Brain microvascular endothelial cell (primary cell): ENCODE measurements at regions not wholly inside any gene's neighbourhood (a gene's known extent, or its start where the extent isn't known, plus 50 kb on each side); places are given as distances from the start of the nearest gene placed in this dataset.

ENCODE experiments used
- DNase-seq: peaks from one replicate; pipeline ENCODE4 v3.0.0-alpha.2; 2020
- H3K27ac ChIP-seq: fragments of 250-450 bp; sonication (Bioruptor Pico); 2 replicates; pipeline ENCODE4 v1.5.1; 2020; ENCODE audit warnings: mild to moderate bottlenecking, moderate library complexity
- H3K27me3 ChIP-seq: fragments of 250-450 bp; sonication (Bioruptor Pico); replicated peaks from 2 replicates; pipeline ENCODE4 v1.5.1; 2020; ENCODE audit warnings: mild to moderate bottlenecking
- H3K36me3 ChIP-seq: fragments of 250-450 bp; sonication (Bioruptor Pico); replicated peaks from 2 replicates; pipeline ENCODE4 v1.5.1; 2020; ENCODE audit warnings: mild to moderate bottlenecking
- H3K4me3 ChIP-seq: 2 replicates; pipeline ENCODE4 v1.5.1; 2011; ENCODE audit warnings: low read depth, mild to moderate bottlenecking, control low read depth, low read length, moderate library complexity
- in situ Hi-C: cut with HindIII; loops from 2 replicates; pipeline ENCODE4 v1.10.0; 2017; ENCODE audit warnings: low sequenced_read_pairs, low pct_ligation_motif_present
- TF ChIP-seq, protein P1 (sequence below): IDR thresholded peaks from 2 replicates; pipeline ENCODE4 v1.5.1; 2011; ENCODE audit warnings: low read depth, mild to moderate bottlenecking, moderate library complexity, low read length, control low read depth, inconsistent platforms; ENCODE audit errors: missing control alignments

DNA sequence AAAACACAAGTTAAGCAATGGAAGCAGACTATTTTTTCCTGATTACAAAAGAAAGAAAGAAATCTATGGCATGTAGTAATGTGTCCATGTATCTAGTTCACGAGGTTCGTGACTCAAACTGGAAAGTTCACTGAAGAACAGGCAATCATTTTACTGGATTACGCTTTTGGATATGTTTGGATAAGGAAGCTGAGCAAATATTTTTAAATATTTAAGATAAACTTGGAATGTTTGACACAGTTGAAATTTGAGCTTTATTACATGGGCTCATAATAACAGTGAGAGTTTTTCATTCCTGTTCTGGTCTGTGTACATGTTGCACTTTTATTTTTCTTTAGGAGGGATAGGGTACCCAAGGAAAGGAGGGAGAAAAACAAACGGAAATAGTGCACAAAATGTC is 244.2 kb upstream of the GK2 start:
- Histone ChIP-seq H3K27ac (peak overlapping the region; percentile 85), H3K4me3 (no peak overlapping the region), H3K36me3 (no peaks in the 10 kb centered on the region), H3K27me3 (no peaks in the 10 kb centered on the region)
- TF ChIP-seq, protein P1, sequence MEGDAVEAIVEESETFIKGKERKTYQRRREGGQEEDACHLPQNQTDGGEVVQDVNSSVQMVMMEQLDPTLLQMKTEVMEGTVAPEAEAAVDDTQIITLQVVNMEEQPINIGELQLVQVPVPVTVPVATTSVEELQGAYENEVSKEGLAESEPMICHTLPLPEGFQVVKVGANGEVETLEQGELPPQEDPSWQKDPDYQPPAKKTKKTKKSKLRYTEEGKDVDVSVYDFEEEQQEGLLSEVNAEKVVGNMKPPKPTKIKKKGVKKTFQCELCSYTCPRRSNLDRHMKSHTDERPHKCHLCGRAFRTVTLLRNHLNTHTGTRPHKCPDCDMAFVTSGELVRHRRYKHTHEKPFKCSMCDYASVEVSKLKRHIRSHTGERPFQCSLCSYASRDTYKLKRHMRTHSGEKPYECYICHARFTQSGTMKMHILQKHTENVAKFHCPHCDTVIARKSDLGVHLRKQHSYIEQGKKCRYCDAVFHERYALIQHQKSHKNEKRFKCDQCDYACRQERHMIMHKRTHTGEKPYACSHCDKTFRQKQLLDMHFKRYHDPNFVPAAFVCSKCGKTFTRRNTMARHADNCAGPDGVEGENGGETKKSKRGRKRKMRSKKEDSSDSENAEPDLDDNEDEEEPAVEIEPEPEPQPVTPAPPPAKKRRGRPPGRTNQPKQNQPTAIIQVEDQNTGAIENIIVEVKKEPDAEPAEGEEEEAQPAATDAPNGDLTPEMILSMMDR = no peak
- peak; percentile 83 for DNase-seq
- in situ Hi-C loops = no loop called here

DNA sequence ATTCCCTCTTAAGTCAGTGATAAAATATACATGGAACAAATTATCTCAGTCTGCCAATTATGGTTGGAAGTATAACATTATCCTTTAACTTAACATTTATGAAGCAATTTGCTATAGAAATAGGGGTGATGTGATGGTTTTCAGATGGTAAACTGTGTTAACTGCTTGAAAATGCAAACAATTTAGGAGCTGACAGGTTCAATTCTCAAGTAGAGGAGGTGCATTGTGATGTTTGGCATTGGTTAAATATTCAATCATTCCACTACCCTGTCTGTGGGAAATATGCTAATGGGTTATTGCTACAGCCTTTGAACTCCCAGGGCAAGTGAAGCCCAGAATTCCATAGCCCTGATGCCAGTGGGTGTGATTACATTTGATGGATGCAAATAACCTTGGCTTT is 243.4 kb upstream of the GK2 start:
- TF ChIP-seq, protein P1 = no peak
- peak; percentile 54 for DNase-seq
- H3K27me3 ChIP-seq = no peaks in the 10 kb centered on the region
- in situ Hi-C loops = no loop called here
- no peaks in the 10 kb centered on the region for H3K36me3 ChIP-seq
- peak overlapping the region; percentile 85 for H3K27ac ChIP-seq
- no peak overlapping the region for H3K4me3 ChIP-seq

DNA sequence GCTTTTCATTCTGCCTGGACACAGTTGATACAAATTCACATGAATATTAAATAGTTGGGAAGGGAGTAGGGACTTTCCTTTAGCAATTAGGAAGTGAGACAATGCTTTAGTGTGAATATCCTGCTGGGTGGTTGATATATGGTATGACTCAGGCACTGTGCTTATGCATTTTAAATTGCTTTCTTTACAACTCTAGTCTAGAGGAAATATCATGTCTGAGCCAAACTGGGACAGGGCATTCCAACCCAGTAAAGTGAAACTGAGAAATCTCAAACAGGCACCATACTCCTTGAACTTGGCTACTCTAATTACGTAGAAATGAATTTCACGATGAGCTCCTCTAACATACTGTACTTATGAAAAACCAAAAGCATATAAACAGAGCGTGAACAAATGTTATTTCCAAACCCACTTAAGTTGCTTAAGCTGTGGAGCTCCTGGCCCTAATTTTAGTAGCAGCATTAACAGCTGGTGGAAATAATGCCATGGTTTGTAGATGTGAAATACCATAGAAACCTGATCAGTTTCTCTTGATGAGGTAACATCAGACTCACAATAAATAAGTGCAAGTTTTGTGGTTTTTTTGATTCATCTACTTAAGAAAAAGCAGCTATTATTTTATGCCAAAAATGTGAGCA is 242.9 kb upstream of the GK2 start:
- Histone ChIP-seq H3K36me3 (no peaks in the 10 kb centered on the region), H3K27me3 (no peaks in the 10 kb centered on the region), H3K4me3 (no peak overlapping the region), H3K27ac (peak overlapping the region; percentile 85)
- in situ Hi-C loops = no loop called here
- TF ChIP-seq, protein P1 = no peak
- peak; percentile 61 for DNase-seq

DNA sequence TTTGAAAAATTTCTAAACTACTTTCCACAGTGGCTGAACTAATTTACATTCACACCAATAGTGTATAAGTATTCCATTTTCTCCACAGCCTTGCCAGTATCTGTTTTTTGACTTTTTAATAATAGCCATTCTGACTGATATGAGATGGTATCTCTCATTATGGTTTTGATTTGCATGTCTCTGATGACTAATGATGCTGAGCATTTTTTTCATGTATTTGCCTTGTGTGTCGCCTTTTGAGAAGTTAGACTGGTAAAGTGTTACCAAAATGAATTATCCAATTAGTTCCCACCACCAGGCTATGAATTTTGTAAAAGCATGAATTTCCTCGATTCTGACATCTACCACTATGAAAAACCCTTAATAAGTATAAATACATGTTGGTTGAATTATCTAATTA is 242.2 kb upstream of the GK2 start:
- in situ Hi-C loops = no loop called here
- Histone ChIP-seq H3K27me3 (no peaks in the 10 kb centered on the region), H3K36me3 (no peaks in the 10 kb centered on the region), H3K27ac (peak overlapping the region; percentile 85), H3K4me3 (no peak overlapping the region)
- no peak for DNase-seq
- TF ChIP-seq, protein P1 = no peak

DNA sequence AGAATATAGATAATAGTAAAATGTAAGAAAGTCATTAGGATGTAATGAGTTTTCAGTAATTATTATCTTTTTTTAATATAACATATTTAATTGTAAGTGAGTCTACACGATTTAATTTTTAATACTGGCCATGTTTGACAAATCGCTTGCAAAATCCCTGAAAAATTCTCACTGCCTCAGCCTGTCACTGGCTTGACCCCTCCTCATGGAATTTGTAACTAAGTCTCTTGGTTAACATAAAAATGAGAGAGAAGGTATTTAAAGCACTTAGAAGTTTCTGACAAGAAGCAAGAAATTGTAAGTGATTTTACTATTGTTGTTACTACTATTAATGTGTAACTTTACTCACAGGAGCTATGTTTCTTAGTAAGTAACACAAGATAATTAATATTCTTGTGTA is 237.9 kb upstream of the GK2 start:
- no peaks in the 10 kb centered on the region for H3K27me3 ChIP-seq
- no peak overlapping the region for H3K4me3 ChIP-seq
- in situ Hi-C loops = no loop called here
- TF ChIP-seq, protein P1 = no peak
- no peaks in the 10 kb centered on the region for H3K36me3 ChIP-seq
- DNase-seq = no peak
- H3K27ac ChIP-seq = no peak overlapping the region

DNA sequence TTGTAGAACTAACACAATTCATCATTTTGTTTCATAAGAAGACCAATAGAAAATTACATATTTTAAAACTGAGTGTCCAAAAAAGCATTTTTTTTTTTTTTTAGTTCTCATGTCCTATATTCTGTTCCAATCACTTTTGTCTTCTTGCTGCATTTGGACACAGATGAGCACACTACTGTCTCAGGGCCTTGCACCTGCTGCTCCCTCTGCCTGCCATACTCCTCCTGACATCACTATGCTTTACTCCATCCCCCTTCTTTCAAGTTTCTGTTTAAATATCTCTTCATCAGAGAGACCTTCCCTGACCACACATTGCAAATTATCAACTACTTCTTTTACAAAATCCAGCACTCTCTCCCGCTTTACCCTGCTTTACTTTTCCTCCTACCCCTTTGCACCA is 230.7 kb upstream of the GK2 start:
- Histone ChIP-seq H3K4me3 (no peak overlapping the region), H3K27ac (no peak overlapping the region), H3K36me3 (no peaks in the 10 kb centered on the region), H3K27me3 (no peaks in the 10 kb centered on the region)
- TF ChIP-seq, protein P1 = no peak
- in situ Hi-C loops = no loop called here
- no peak for DNase-seq
